ENCODE measurements at regions not wholly inside any gene's neighbourhood (a gene's known extent, or its start where the extent isn't known, plus 50 kb on each side); places are given as distances from the start of the nearest gene placed in this dataset.

DNA sequence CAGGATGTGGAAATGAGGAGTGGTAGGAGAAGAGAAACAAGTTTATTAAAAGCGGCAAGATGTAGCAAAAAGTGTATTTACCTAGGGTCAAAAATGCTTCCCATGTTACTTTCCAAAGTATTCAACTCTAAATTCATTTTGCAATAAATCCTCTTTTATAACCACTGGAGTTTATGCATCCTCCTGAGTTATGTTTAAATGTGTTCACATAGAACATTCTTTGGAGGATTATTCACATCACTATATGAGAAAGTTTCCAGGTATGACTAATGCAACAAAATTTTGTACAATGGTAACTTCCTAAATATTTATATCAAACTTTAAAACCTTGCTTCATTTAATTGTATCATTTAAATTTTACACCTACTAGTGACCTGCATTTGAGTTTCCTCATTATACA lies 870.6 kb upstream of the SLIT2 start:
- FAIRE-seq = no peak

DNA sequence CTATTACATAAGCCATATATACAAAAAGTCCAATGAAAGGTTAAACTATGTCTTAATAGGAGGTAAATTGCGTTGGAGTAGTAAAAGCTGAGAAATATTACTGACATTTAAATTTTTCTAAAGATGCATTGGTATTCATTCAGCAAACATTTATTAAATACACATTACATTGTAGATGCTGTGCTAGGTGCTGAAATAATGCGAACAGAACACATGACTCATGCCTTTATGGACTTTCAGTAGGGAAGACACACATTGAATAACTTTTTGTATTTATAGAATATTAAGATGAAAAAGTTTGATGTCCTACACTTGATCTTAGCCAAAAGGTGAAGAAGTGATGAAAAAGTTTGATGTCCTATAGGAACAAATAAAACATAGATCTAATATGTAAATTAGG lies 871.1 kb upstream of the SLIT2 start:
- no peak for FAIRE-seq

DNA sequence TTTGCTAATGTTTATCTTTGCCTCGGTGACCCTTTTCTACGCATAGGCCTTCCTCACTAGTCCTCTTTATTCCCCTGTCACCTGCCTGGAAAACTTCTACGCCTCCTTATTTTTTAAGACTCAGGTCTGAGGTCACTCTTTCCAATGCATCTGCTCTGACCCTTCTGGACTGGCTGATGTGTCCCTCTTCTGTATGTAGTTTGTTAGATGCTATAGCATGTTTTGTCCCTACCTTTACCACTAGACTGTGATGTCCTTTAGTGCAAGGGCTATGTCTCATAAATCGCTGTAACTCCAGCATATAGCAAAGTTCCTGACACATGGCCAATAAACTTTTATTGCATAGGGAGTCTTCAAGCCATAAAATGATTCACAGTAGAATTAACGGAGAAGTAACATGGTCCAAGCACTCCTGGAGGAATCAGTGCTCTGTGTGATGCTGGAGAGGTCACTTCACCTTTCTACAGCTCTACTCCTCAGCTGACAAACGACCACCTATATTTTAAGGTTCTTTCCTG lies 872.5 kb upstream of the SLIT2 start:
- FAIRE-seq = no peak

DNA sequence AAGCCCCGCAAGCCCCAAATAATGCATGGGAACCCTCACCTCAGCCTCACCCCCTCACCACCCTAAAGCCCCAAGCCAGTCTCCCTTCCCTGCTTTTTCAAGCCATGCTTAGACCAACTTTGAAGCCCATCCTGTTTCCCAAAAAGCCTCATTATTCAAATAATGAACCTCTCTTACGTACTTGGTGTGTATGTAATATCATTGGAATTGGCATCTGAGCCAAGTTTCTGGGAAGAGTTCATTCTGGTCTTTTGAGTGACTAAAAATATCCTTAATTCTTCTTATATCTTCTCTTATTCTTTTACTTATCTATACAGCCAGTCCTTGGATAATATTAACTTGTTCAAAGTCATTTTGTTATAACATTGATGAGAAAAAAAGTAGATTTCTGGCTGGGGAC lies 875.8 kb upstream of the SLIT2 start:
- FAIRE-seq = no peak

DNA sequence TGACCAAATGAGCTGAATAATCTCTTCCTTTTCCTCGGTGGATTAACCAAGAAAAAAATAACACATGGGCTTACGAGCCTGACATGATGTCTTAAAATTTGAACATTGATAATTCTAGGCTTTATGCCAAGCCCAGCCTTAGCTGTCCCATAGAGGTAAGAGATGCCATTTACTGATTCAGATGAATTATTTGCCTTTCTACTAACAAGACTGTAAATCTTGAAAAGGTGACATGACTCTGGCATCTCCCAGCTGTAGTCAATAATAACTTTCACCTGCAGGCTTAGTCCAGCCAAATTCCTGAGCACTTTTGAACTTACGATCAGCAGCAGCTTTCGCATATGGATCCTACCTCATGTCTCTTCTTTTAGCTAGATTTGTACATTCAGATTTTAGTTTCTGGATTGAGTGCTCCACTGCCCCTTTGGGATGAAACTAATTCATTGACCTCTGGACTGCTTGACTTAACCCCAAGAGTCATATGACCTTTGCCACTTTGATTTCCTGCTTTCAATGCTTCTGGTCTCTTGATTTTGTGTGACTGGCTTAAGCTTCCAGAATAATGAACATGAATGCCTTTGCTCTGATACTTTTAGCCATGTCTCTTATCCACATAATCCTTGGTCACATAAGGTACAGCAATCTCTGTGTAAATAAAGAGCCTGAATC lies 876.4 kb upstream of the SLIT2 start:
- no peak for FAIRE-seq

DNA sequence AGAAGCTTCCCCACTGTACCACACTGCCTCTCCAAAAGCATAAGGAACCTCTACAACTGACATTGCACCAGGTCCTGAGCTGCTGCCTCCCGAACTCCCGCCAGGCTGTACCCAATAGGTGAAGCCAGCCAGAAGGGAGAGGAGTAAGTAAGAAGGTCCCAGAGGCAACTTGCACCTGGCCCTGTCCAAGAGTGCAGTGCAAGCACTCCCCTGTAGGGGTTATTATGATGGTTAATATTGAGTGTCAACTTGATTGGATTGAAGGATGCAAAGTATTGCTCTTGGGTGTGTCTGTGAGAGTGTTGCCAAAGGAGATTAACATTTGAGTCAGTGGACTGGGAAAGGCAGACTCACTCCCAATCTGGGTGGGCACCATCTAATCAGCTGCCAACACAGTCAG lies 879.3 kb upstream of the SLIT2 start:
- no peak for FAIRE-seq

DNA sequence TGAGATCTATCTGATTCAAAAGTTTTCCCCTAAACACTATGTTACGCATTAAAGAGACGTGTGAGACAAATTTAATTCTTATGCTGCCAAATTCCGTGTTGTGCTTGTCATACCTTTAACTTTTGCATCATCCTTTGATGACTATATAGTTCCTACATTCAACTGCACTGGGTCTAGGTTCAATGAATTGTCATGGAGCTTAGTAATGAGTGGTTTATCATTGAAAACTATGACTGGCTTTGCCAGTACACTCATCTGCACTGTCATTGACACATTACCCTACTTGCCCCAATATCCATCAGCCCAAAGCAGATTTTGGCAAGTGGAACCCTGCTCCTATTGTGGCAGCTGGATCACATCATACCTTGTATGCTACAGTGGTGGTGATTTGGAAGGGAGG lies 882.9 kb upstream of the SLIT2 start:
- no peak for FAIRE-seq

DNA sequence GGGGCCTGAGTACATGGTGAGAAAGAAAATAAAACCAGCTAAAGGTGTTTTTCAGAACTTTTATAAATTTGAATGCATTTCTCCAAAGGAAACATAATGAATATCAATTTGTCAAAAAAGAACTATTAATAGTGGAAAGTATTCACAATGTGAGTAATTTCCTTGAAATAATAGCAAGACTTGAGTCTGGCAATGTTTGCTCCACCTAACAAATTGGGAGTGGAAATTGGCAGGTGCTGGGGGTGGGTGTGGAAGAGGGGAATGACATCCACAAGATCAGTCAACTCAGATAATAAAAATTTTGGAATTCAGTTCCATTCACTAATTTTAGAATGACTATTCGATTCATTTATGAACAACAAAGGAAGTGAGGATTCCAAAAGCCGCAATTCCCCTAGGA lies 884.8 kb upstream of the SLIT2 start:
- no peak for FAIRE-seq

DNA sequence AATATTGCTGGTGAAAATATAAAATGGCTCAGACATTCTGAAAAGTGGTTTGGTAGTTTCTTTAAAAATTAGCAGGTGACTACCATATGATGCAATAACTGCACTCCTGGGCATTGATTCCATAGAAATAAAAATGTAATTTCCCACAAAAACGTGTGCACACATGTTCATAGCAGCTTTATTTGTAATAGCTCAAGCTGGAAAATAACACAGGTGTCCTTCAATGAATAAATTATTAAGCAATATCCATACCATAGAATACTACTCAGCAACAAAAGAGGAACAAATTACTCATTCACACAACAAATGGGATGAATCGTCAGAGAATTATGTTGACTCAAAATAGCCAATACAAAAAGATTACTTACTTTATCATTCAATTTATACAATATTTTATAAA lies 893.7 kb upstream of the SLIT2 start:
- no peak for FAIRE-seq

DNA sequence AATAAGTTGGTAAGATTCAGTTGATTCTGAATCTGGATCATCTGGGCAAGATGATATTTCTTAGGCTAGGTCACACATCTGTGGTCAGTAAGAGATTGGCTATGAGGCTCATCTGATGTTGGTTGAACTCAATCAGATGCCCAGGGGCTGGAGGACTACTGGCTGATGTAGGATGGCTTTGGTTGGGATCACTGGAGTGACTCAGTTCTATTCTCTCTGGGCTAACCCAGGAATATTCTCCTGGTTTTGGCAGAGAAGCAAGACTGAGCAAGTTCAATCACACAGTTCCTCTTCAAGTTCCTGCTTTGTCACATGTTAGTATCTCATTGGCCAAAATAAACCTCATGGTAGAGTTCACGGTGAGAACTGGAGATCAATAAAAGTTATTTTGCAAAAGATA lies 902.3 kb upstream of the SLIT2 start:
- FAIRE-seq = no peak

DNA sequence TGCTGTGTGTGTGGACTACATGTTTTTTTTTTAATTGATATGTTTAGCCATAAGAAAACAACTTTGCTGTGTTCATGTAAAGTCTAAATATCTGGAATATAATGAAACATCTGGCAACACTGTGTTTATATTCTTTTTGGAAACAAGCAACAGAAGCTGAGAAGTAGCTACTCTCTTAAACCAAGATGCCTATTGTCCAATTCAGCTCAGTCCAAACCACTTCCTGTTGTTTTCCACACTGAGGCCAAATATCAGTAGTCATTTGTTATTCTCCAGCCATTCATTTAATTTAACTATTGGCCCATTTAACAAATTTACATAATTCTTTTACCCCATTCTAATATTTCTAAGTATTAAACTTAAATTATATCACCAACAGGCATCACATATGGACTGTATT lies 903.0 kb upstream of the SLIT2 start:
- no peak for FAIRE-seq

DNA sequence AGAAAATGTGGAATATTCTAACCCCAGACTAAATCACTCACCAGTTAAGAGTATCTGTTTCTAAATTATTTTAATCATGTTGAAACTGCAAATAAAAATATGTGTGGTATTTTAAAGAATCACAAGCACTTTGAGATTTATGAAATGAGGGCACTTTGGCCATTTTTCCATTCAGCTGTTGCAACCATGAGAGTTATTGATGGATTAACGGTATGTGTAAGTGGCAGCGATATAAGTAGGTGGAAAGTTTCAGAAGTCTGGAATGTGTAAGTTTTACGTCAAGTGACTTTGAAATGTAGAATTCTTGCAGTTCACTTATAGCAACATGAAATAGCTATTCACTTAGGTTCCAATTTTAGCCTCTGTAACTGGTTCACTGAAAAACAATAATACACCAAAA lies 905.1 kb upstream of the SLIT2 start:
- FAIRE-seq = no peak

DNA sequence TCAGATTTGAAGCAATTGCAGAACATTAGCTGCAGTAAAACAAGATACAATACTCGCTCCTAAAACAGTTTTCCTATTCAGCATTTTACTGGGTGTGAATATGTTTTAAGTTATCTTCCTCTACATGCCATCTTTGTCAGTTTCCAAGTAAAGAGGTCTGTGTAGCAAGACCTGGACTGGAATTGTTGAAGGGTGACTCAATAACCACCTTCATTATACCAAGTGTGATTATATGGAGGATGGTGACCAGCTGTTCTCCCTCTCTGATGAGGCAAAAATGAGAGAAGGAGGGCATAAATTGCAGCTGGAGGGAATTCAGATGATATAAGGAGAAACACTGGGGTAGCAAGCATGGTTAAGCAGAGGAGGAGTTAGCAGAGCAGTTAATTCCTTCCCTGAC lies 922.1 kb upstream of the SLIT2 start:
- FAIRE-seq = no peak

DNA sequence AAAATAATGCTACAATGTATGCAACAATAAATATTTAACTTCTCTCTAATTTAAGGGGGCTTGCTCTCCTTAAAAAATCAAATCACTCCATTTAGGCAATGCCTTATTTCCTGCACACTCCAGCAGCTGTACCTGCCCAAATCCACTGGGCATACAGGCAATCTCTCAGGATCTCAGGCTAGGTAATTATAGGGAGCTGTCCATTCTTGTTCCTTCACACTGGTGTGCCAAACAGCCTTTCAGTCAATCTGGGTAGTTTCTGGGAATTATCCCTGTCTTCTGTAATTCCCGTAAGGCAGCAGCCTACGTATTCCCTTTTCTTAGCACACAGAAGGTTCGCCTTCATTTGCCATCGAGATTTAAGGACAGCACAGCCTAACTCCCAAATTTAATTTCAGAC lies 922.6 kb upstream of the SLIT2 start:
- no peak for FAIRE-seq

DNA sequence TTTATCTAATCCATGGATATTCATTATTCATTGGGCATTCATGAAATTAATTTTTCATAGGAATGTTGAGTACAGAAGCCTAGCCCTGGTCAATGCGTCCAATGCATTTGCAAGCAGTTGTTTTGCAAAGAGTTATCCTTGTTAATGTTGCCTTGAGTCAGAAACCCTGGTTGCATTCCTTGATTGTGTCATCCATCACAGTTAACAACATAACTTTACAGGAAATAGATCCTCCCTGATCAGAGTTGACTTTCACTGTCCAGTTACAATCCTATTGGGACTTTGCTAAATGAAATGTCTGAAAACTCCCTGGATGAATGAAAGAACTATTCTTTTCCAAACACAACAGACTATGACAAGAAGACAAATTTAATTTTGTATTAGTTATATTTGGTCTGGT lies 924.3 kb upstream of the SLIT2 start:
- FAIRE-seq = no peak

DNA sequence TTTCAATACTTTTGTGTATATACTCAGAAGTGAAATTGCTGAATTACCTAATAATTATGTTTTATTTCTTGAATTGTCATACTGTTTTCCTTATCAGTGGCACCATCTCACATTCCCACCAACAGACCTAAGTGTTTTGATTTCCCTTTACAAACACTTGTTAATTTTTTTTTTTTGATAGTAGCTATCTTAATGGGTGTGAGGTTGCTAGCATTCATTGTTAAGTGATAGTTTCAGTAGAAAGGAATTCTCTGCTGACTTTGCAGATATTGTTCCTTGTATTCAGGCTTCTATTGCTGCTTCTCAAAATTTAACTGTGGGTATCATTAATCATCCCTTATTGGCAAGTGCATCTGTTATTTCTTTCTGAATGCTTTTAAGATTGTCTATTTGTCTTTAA lies 927.5 kb upstream of the SLIT2 start:
- FAIRE-seq = no peak

DNA sequence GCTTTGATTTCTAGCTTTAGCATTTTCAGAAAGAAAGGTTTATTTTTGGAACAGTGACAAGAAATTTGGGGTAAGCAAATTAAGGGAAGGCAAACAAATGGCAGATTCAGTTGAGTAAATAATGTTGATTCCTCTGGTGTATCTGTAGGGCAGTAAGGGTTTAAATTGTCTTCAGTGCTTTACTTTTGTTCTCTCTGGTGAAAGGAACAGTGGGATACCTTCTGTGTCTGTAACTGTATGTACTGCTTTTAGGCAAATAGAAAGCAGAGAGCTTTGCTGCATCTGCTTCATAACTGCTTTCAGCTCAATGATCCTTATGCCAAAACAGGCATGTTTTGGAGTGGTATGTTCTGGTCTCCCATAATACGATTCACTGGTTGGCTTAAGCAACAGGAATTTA lies 932.1 kb upstream of the SLIT2 start:
- no peak for FAIRE-seq

DNA sequence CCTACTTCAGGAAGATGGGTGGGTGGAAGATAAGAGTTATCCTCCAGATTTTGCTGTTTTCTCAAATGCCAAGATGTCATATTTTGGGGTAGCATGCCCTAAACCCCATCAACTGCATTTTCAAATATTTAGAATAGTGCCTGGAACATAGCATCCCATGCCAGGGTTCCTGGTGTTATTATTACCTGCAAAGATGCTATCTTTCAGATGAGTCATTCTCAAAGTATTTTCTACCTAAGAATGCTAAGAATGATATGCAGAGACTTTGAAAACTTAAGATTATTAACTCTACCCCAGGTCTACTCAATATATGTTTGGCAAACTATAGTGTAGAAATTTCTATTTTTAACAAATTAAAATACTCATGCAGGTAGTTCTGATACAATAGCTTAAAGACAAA lies 934.3 kb upstream of the SLIT2 start:
- no peak for FAIRE-seq

DNA sequence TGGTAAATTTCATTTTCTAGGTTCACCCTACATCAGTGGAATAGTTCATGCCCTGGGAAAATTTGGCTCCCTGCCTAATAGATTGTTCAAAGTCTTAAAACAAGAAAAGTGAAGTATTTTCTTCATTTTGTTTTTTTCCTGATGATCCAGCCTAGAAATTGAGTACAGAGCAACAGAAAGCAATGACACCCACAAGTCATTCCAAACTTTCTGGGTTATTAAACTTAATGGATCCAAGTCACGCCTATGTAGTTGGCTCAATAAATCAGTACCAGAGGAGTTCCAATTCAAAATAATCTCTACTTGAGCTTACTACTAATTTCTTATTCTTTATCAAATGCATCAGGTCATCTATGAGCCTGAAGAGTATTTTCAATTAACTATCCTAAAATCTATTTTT lies 937.6 kb upstream of the SLIT2 start:
- FAIRE-seq = no peak

DNA sequence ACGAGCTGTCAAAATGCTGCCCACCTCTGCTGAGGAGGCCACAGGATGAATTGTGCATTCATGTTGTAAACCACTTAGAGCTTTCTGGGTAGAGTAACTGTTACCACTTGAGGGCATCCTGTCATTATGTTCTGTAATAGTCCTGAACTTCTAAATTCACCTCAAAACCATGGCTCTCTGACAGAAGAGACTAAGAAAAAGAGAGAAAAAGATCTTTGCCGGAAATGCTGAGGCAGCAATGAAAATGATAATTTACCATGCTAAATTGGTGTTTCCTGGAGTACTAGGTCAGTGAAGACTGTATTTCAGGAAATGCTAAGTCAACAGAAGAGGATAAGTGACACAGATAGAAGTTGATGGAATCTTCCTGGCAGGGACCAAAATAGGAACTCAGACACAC lies 942.3 kb upstream of the SLIT2 start:
- FAIRE-seq = no peak

DNA sequence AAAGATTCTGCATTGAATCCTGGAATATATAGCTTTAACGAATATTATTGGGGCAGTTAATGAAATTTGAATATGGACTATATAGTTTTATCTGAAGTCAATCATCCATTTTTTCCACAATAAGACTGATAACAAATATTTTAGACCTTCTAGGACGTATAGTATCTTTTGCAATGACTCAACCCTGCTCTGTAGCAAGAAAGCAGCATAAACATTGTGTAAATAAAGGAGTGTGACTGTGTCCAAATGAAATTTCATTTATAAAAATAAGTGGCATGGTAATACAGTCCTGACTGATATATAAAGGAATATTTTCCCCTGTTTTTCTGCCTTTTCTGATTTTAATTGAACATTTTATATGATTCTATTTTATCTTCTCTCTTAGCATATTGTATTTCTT lies 947.7 kb upstream of the SLIT2 start:
- FAIRE-seq = no peak

DNA sequence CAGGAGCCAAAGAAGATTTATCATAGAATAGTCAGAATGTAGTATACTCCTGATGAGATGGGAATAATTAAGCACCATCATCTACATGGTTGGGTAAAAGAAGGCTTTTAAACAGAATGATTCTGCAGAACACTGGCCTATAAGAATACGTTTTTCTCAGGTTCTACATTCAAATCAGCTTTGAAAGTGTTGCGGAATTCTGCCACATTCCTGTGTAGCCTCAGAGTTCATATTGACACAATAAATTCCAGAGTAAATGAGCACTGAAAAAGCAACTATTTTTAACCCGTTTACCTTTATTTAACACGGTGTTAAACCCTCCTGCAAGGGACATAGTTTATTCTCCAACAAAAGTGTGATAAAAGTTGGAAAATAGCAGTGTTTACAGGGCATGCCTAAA lies 950.2 kb upstream of the SLIT2 start:
- FAIRE-seq = no peak

DNA sequence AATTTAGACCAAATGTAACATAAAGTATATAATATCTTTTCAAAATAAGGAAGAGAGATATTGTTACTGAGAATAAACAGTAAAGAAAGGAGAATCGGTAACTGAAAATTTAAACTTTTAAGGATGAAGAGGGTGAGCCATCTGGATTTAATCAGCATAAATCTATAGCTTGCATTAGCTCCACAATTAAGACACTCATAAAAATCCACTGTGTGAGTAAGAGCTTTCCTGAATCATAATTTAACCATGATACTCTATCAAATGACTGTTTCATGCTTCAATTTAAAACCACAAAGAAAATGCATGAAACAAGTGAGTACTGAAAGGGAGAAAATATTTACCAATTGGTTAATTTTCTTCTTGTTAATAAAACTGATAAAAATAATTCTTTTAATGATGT lies 951.5 kb upstream of the SLIT2 start:
- FAIRE-seq = no peak

DNA sequence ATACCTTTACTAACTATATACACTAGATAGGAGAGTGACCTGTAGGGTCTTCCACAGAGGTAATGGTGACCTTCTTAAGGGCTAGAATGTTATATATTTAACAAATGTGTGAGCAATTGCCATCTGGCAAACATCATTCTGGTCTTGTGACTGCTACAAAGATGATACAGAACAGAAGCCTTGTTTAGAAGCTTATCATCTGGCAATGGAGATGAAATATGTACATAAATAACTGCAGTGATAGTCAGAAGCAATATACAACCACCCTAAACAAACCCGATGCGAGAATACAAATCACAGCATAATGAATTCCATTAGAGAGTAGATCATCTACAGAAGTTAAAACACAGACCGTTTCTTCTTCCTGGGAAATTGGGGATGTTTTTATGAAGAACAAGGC lies 952.7 kb upstream of the SLIT2 start:
- no peak for FAIRE-seq

DNA sequence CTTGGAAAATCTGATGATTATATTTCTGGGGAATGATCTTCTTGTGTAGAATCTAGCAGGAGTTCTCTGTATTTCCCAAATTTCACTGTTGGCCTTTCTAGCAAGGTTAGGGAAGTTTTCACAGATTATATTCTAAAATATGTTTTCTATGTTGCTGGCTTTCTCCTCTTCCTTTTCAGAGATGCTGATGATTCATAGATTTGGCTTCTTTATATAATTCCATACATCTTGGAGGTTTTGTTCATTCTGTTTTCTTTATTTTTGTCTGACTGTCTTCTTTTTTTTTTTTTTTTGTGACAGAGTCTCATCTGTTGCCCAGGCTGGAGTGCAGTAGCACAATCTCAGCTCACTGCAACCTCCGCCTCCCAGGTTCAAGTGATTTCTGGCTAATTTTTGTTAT lies 957.9 kb upstream of the SLIT2 start:
- no peak for FAIRE-seq

DNA sequence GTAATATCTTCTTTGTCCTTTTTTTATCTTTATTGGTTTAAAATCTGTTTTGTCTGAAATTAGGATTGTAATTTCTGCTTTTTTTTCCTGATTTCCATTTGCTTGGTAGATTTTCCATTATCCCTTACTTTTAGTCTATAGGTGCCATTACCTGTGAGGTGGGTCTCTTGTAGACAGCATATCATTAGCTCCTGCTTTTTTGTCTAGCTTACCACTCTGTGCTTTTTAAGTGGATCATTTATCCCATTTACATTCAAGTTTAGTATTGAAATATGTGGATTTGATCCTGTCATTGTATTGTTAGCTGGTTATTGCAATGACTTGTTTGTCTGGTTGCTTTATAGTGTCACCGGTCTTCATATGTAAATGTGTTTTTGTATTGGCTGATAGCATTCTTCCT lies 958.6 kb upstream of the SLIT2 start:
- no peak for FAIRE-seq
